ENCODE measurements at regions not wholly inside any gene's neighbourhood (a gene's known extent, or its start where the extent isn't known, plus 50 kb on each side); places are given as distances from the start of the nearest gene placed in this dataset.

- Histone ChIP-seq H3K27me3 (no peaks in the 10 kb centered on the region), H3K27ac (no peak overlapping the region), H3K9me3 (no peaks in the 10 kb centered on the region), H3K4me1 (no peaks in the 10 kb centered on the region), H3K36me3 (no peaks in the 10 kb centered on the region), H3K4me3 (no peak overlapping the region)
- no peak for TF ChIP-seq CTCF (IDR thresholded peaks at IDR 0.05)
- no peak for TF ChIP-seq POLR2AphosphoS5 (IDR thresholded peaks at IDR 0.05)
- no peak for TF ChIP-seq POLR2A (IDR thresholded peaks at IDR 0.05)
- DNase-seq (ENCODE audit: low spot score in 2 of 2): no peak
- intact Hi-C loops (cut with DNase I; ENCODE audit: low total_unique reads): loop anchor here (10.0 kb wide), 1 partner anchor 1965 kb away; no protein-coding TSS in a partner anchor
Observed at GRCh38 chr5:18010053-18010452, 375.8 kb downstream of the TAF11L14 start.

GRCh38 chr5:18018472-18018871 is 384.2 kb downstream of the TAF11L14 start:
- peaks cover 0 to 3% of the 10 kb centered on the region in 2 donors for H3K9me3 ChIP-seq
- intact Hi-C loops (cut with DNase I; ENCODE audit: low total_unique reads): loop anchor here (10.0 kb wide), 1 partner anchor 1974 kb away; no protein-coding TSS in a partner anchor
- no peaks in the 10 kb centered on the region for H3K4me1 ChIP-seq
- H3K27ac ChIP-seq: no peak overlapping the region
- TF ChIP-seq POLR2A (IDR thresholded peaks at IDR 0.05): no peak
- no peak for DNase-seq (ENCODE audit: low spot score in 2 of 2)
- no peaks in the 10 kb centered on the region for H3K27me3 ChIP-seq
- no peaks in the 10 kb centered on the region for H3K36me3 ChIP-seq
- H3K4me3 ChIP-seq: no peak overlapping the region

- TF ChIP-seq POLR2A (IDR thresholded peaks at IDR 0.05) (no peak), POLR2AphosphoS5 (IDR thresholded peaks at IDR 0.05) (no peak), CTCF (IDR thresholded peaks at IDR 0.05) (no peak)
- intact Hi-C loops (cut with DNase I; ENCODE audit: low total_unique reads): no loop called here
- Histone ChIP-seq H3K4me1 (no peaks in the 10 kb centered on the region), H3K27ac (no peak overlapping the region), H3K36me3 (no peaks in the 10 kb centered on the region), H3K27me3 (no peaks in the 10 kb centered on the region), H3K4me3 (no peak overlapping the region), H3K9me3 (no peaks in the 10 kb centered on the region)
- DNase-seq (ENCODE audit: low spot score in 2 of 2): no peak
Observed at GRCh38 chr5:18023275-18023674, 389.0 kb downstream of the TAF11L14 start.

GRCh38 chr5:18023986-18024385 is 389.7 kb downstream of the TAF11L14 start:
- Histone ChIP-seq H3K27me3 (no peaks in the 10 kb centered on the region), H3K9me3 (no peaks in the 10 kb centered on the region), H3K4me1 (no peaks in the 10 kb centered on the region), H3K27ac (no peak overlapping the region), H3K36me3 (no peaks in the 10 kb centered on the region), H3K4me3 (no peak overlapping the region)
- TF ChIP-seq CTCF (IDR thresholded peaks at IDR 0.05): no peak
- TF ChIP-seq POLR2AphosphoS5 (IDR thresholded peaks at IDR 0.05): no peak
- no peak for TF ChIP-seq POLR2A (IDR thresholded peaks at IDR 0.05)
- no peak for DNase-seq (ENCODE audit: low spot score in 2 of 2)
- intact Hi-C loops (cut with DNase I; ENCODE audit: low total_unique reads): no loop called here

- TF ChIP-seq POLR2A (IDR thresholded peaks at IDR 0.05) (no peak), CTCF (IDR thresholded peaks at IDR 0.05) (no peak), POLR2AphosphoS5 (IDR thresholded peaks at IDR 0.05) (no peak)
Observed at GRCh38 chr5:18024542-18024941, 390.3 kb downstream of the TAF11L14 start.

More at GRCh38 chr5:18024542-18024941, 390.3 kb downstream of the TAF11L14 start:
- H3K4me3 ChIP-seq: no peak overlapping the region
- no peaks in the 10 kb centered on the region for H3K27me3 ChIP-seq
- no peak overlapping the region for H3K27ac ChIP-seq
- intact Hi-C loops (cut with DNase I; ENCODE audit: low total_unique reads): no loop called here
- H3K36me3 ChIP-seq: no peaks in the 10 kb centered on the region
- no peaks in the 10 kb centered on the region for H3K4me1 ChIP-seq
- H3K9me3 ChIP-seq: no peaks in the 10 kb centered on the region
- no peak for DNase-seq (ENCODE audit: low spot score in 2 of 2)

Data from breast epithelium (tissue), 4 donors.